Hepatocyte (in vitro differentiated cells): ENCODE measurements at regions not wholly inside any gene's neighbourhood (a gene's known extent, or its start where the extent isn't known, plus 50 kb on each side); places are given as distances from the start of the nearest gene placed in this dataset.

Source experiments
- EZH2 ChIP-seq: fragments of 200-600 bp; sonication (generic); IDR thresholded peaks from 2 replicates; pipeline ENCODE4 v1.6.1; 2016; ENCODE audit warnings: antibody characterized with exemption, mild to moderate bottlenecking, borderline replicate concordance
- TF ChIP-seq, protein P1 (sequence below): fragments of 200-600 bp; sonication (generic); IDR thresholded peaks from 2 replicates; pipeline ENCODE4 v1.5.1; 2016; ENCODE audit warnings: antibody characterized with exemption, mild to moderate bottlenecking; ENCODE audit not compliant: poor library complexity

DNA sequence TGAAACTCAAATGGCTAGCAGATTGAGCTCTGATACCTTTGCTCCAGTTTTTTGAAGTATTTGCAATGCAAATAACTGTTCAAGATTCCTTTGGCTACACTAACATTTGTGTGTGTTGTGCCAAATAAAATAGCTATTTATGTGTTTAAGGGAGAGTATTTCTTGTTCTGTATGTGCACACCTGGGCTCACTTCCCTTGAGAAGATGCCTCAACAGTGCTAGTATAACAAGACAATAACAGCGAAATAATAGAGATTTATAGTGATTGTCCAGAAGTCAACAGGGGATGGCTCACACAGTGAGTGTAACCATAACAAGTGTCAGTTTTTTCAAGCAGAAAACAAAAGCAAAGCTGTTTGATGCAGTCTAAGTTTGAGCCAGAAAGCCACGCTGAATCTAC lies 460.5 kb downstream of the CENPC start:
- TF ChIP-seq, protein P1, sequence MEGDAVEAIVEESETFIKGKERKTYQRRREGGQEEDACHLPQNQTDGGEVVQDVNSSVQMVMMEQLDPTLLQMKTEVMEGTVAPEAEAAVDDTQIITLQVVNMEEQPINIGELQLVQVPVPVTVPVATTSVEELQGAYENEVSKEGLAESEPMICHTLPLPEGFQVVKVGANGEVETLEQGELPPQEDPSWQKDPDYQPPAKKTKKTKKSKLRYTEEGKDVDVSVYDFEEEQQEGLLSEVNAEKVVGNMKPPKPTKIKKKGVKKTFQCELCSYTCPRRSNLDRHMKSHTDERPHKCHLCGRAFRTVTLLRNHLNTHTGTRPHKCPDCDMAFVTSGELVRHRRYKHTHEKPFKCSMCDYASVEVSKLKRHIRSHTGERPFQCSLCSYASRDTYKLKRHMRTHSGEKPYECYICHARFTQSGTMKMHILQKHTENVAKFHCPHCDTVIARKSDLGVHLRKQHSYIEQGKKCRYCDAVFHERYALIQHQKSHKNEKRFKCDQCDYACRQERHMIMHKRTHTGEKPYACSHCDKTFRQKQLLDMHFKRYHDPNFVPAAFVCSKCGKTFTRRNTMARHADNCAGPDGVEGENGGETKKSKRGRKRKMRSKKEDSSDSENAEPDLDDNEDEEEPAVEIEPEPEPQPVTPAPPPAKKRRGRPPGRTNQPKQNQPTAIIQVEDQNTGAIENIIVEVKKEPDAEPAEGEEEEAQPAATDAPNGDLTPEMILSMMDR = no peak
- no peak for TF ChIP-seq EZH2
